NCI-H774 (cell line): ENCODE measurements at regions not wholly inside any gene's neighbourhood (a gene's known extent, or its start where the extent isn't known, plus 50 kb on each side); places are given as distances from the start of the nearest gene placed in this dataset.

Experiments
- DNase-seq: peaks from one replicate; lab custom pipeline; 2025; lab: John Stamatoyannopoulos, UW

DNA sequence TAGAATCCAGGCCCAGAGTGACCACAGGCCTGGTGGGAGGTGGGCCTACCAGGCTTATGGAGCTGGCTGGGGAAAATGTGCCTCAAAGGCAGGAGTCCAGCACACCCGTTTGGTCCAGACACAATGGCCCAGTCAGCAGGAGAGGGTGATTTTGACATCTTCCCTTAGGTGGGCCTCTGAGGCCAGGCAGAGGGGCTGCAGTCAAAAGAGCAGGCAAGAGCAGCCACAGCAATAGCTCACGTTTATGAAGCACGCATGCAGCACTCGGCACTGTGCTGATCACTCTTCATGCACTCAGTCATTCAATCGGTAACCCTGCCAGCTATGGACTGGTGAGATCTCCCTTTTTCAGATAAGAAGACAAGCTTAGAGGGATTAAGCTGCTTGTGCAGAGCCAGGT is 146.8 kb downstream of the LRIG2 start:
- no peak for DNase-seq

DNA sequence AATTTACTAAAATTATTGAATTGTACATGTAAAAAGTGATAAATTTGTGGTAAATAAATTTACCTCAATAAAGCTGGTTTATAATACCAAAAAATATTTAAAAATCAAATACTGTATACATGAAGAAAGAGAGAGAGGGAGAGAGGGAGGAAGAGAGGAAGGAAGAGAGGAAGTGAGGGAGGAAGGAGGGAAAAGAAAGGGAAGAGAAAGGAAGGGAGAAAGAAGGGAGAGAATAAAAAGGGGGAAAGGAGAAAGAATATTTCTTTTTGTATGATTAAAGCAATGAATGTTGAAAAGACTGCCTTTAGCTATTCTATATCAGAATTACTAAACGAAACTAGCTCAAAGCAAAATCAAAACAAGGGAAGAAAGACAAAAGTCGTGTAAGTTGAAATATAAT is 150.0 kb downstream of the LRIG2 start:
- no peak for DNase-seq

DNA sequence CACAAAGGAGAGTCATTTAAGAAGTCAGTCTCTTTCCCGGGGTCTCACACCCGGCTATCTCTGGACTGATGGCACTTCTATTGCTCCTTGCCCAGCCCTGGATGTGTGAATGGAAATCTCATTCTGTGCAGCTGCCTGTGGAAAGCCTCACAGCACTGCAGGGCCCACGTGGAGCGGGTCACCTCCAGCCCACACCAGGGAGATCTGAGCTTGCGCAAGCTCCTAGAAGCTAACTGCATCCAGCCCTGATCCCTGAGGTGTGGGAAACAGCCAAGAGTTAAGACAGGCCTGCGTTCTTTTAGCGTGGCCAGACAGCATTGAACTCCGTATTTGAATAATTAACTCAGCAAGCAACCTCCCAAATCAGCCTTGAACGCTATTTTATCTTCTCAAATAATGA is 150.5 kb downstream of the LRIG2 start:
- no peak for DNase-seq

DNA sequence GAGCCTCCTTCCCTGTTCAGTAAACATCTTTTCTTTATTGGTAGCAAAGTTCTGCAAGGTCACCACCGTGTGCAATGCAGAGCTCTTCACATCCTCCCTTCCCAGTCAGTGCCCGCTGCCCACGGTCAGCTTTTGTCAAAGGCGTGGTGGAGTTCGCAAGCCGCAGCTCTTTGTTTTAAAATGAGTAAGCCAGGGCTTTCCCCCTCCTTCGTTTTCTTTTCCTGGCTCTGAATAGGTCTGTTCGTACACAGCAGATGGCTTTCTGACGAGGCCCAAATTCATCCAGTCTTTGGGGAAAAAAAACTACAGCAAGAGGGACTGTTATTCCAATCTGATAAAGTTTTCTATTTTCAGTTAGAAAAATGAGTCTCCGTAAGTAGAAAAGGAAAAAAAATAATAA is 153.2 kb downstream of the LRIG2 start:
- DNase-seq: no peak

DNA sequence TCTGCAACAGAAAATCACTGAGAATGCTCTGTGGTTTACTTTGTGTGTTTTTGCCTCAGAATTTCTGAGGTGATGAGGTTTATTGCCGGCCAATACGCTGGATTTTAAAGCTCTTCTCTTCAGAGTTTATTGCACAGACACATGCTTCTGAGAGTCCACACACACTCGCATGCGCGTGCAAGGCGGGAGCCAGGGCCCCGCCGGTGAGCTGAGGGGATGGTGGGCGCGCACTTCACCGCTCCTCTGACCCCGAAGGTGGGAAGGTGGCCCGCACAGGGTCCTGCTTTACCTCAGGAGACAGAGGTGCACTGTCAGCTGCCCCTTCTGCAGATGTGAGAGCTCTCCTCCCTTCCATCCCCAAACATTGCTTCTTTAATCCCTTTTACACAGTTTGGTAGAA is 158.4 kb upstream of the MAGI3 start:
- DNase-seq: no peak

DNA sequence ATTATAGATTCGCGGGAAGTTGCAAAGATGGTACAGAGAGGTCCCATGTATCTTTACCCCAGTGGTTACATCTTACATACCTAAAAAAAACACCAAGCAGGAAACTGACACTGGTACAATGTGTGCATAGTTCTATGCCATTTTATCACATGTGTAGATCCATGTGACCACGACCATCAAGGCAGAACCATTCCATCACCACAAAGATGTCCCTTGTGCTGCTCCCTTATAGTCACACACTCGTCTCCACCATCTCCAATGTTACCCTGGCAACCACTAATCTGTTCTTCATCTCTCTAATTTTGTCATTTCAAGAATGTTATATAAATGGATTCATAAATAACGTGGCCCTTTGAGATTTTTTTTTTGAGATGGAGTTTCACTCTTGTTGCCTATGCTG is 156.9 kb upstream of the MAGI3 start:
- no peak for DNase-seq

DNA sequence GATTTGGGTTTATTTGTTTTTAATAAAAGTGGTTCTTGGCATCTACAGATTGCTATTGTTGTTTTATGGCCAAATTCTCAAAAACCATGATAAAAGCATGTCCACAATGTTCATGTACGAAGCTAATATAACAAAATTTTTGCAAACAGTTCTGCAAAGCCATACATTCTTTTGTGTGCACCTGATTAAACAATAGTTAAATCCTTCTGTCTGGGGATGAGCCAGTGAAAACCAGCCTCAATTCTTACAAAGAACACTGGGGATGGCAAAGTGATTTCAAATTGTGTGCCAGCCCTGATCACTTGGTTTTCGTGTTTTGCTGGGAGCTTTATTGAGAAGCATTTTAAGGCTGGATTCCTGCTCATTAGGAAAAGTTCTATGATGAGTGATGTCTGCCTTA is 149.1 kb upstream of the MAGI3 start:
- DNase-seq: no peak

DNA sequence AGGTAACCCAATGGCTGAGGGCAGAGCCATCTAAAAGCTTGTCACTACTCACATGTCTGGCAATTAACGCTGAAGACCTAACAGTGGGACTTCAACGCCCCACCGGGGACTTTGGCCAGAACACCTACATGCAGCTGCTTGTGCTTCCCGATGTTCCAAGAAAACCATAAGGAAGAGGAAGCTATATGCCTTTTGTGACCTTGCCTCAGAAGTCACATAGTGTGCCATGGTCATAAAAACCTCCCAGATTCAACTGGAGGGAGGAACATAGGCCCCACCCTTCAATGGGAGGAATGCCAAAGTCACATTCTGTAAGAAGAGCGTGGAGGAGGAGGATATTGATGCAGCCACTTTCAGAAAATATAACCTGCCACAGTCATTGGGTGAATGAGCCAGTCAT is 147.8 kb upstream of the MAGI3 start:
- DNase-seq: no peak

DNA sequence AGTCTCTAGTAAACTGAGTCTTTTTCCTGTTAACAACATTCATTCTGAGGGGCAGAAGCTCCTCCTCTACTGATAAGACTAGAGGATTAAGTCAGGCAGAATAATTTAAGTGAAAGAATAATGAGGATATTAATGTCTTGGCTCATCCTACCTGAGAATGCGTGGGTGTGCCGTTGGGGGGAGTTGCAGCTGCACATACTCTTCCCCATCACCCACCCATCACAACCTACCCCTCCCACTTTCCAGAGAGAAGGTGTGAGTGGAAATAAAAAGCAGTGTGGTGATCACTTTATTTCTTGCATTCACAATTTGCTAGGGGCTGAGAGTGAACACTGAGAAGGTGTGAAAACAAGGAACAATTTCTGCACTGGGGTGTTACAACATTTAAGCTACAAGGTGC is 146.8 kb upstream of the MAGI3 start:
- no peak for DNase-seq

DNA sequence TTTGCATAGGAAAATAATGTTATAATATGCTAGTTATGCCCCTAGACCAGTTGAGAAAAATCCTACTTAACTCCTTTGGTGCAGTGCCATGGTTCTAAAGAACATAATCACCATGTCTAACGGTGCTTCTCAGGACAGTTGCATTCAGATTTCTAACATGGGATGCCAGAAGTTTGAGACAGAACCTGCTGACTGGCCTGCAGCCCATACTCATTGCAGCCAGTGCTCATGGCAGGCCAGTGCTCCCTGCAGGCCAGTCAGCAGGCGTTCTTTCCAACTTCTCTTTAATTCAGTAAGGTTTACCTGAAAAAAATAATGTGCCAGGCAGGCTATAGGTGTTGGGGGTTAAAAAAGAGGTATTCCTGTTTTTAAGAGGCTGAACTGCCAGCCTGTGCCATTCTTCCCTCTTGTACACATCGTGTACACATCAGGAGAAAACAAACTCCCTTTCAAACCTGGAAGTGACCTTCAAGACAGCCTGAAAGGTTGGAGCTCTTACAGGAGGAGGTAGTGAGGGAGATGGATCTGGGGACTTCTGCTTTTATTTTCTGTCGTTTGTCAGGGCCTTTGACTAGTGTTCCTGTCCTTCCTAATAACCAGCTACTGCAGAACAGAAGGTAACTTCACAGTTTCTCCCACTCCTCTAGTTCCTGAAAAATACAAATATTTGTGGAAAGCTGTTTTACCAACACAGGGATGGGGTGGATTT is 146.0 kb upstream of the MAGI3 start:
- DNase-seq: no peak

DNA sequence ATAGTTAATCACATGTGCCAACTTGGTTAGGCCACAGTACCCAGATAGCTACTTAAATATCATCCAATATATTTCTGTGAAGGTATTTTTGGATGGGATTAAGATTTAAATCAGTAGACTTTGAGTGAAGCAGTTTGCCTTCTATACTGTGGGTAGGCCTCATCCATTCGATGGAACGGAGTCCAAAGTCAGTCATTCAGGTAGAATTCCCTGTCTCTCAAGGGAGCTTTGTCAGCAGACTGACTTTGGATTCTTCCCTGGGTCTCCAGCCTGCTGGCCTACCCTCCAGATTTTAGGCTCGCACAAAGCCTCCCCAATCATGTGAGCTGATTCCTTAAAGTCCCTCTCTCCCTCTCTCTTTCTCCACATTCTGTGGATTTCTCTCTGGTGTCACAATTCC is 145.1 kb upstream of the MAGI3 start:
- no peak for DNase-seq

DNA sequence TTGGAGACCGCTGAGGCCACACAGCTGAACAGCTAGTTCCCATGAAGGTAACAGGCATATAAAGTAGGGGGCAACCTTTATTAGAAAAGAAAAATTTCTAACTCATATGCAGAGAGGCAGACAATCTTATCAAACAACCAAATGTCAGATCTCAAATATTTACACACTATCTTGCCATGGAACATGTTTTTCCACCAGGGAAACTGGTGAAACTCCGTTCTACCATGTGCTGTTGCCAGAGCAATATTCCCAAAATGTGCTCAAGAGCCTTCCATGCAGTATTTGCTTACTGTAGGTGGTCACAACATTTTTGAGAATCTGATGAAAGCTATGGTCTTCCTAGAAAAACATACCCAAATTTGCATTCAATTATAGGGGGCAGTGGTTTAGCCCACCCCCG is 143.4 kb upstream of the MAGI3 start:
- no peak for DNase-seq

DNA sequence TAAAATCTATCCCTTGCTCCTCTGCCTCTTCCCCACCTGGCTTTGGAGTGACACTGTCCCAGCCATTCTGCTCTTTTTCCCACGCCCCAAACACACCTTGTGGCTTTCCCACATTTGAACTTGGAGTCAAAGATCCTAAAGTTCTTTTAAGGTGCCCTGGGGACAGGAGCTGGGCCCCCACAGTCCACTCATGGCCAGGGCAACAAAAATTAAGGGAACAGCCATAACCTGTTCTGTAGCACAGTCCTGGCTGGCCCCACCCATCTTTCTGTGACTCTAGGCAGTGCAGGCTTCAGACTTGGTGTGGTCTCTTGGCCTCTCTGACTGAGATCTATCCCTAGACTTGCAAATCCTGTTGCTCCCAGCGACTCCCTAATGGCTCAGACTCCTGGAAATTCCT is 143.0 kb upstream of the MAGI3 start:
- DNase-seq: no peak

DNA sequence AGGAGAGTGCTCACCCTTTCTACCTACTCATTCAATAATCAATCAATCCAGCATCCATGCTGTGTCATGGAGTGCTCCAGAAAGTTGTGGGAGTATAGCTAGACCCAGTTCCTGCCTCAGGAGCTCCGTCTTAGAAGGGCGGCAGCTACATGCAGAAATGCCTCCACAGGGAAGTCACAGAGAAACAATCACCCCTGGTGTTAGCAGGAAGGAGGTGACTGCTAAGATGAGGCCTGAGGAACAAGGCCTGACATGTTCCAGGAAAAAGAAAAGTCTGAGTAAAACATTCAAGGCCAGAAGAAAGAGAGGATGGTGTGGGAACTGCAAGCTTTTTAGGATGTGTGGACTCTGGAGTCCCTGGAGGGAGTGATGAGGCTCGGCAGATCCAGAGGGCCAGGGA is 142.5 kb upstream of the MAGI3 start:
- DNase-seq: no peak

DNA sequence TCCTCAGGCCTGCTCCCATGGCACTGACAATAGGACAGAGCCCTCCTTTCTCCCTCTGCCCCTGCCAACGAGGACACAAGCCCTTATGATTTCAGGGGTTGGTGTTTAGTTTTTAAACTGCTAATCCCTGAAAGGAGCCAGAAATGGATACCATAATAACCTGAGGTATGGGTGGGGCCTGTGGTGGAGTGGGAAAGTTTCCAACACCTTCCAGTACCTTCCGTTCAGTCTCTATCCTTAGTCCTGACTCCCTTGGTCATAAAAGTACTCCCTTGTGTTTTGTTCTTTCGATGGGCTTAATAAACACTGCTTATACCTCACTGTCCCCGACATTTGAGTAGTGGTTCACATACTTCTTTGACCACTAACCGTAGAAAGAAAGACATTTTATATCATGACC is 141.8 kb upstream of the MAGI3 start:
- DNase-seq: no peak

DNA sequence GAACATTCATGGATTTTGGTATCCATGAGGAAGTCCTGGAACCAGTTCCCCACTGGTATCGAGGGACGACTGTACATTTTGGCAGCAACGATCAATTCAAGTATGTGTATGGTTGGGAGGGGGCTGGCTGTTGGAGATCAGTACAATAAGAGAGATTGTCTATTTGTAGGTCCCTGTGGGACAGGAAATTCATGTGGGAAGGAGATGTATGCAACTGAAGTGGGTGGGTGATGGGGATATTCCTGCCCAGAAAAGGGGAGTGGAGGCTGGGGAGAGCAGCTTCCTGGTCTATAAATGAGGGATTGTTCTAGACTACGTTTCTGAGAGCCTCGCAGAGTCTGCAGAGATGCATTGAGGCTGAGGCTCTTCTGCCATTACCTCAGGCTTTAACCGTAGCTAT is 140.2 kb upstream of the MAGI3 start:
- no peak for DNase-seq

DNA sequence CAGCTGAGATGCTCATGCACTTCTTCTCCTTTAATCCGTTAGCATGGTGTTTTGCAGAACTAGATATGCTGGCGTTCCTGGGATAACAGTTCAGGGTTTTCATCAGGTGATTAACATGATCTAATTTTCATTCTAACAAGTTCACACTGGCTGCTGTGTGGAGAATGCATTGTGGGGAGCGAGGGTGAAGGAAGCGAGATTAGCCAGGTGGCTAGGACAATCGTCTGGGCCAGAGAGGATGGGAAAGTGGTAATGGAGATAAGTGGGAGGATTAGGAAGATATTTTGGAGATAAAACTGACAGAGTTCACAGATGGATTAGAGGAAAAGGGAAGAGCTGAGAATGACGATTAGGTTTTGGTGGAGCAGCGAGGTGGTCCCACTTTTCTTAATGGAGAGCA is 138.1 kb upstream of the MAGI3 start:
- no peak for DNase-seq

DNA sequence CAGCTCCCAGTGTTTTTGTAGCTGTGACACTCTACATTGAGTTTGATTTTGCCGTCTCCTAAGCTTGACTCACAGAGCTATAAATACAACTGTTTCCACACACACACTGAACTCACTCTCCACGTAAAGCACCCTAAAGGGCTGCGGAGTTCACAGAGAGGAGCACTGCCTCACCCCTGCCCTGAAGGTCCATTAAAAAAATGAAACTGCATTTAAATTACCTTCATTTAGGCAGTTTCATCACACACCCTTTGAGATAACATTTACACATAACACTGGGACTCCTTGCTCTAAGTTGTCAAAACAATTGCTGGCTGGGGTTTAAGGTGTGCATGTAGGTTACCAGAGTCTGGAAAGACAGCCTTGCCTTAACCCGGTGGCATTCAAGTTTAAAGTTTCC is 137.1 kb upstream of the MAGI3 start:
- no peak for DNase-seq

DNA sequence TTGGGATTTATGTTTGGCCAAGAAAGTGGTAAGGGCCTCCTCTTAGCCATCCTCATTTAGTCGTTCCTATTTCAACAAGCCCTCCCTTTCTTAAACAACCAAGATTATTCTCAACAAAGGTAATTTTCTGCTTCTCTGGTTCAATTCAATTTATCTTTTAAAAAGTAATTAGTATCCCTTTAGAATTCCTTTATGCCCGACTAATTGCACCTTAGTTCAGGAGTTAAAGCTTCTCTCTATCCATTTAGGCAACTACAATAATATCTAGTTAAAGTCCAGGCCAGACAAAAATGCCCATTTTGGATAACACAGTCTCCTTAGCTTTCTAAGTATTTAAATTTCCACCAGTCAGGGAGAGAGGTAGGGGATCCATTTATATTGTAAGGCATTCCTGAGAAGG is 136.7 kb upstream of the MAGI3 start:
- no peak for DNase-seq

DNA sequence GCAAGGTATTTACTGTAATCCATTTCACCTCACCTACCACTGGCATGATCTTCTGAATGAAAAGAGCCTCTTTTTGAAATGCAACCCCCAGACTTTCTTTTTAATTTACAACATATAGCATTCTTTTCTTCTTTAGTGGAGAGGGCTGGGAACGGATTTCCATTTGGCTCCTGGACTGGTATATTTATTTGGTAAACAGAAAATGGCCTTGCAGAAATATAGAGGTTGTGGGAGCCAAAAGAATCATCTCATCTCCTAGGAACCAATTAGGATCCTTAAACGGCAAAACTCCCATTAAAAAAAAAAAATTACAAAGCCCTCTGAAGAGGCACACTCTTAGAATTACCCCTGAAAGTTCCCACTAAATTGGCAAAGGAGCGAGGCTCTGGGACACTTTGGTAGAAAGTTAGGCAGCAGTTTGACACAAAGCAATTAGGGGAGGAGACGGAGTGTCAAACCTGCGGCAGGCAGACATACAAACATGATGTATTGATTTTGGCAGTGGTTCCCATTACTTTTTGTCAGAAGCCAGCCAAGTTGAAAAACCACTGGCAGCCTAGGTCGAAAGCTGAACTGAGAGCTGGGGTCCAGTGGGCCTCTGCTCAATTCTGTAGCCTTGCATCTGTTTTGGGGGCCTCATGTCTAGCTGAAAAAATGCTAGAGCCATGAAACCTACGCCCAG is 135.1 kb upstream of the MAGI3 start:
- no peak for DNase-seq

DNA sequence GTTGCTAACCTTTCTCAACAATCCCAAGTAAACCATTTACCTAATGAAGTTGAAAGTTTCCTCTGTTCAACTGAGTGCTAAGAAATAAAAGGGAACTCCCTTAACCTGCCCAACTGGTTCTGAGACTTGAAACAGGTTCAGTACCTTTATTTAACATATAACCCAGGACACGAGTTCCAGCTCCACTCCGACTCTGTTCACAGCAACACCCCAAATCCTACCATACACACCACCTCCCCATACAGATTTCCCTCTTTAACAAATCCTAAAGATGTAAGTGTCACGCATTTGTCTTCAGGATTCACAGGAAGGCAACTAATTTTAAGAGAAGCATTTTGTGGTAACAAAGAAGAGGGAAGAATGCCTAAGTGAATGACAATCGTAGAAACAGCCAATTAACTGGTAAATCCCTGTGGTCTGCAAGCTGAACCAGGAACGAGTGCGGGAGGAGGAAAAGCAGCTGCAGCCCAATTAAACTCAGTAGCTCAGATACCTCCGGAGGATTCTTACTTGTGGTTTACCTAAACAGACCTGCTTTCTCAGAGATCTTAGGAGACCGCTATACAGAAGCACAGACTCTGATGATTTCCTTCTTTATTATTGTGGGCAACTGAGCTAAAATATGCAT is 134.5 kb upstream of the MAGI3 start:
- no peak for DNase-seq

DNA sequence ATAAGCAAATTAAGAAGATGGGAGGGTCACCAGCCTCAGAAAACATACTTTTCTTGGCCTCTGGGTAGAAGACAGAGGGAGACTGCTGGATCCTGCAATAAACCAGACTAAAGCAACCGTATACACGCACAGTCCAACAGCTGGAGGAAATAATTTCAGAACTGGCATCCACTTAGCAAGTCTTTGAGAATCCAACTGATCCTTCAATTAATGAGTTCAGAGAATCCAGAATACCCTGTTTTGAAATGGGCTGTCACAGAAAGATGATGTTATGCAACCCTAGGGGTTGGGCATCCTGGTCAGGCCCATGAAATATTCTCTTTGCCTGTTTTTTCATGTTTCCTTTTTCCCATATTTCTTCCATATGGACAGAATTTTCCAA is 134.0 kb upstream of the MAGI3 start:
- DNase-seq: no peak

DNA sequence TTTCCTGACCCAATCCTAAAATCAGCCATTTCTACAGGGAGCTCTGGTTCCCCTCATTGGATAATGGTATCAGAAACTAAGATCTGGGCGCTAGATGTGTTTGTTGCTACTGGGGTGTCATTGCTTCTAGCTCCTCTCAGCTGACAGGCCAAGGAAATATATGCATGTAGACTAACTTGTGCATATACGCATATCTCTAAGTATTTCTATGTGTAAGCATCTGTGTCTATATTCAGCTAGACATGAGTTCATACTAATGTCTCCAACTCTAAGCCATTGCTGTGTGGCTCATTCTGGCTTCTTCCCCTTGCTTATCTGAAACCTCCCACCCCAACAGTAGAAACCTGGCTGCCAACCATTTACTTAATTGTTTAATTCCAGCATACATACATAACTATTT is 130.3 kb upstream of the MAGI3 start:
- no peak for DNase-seq

DNA sequence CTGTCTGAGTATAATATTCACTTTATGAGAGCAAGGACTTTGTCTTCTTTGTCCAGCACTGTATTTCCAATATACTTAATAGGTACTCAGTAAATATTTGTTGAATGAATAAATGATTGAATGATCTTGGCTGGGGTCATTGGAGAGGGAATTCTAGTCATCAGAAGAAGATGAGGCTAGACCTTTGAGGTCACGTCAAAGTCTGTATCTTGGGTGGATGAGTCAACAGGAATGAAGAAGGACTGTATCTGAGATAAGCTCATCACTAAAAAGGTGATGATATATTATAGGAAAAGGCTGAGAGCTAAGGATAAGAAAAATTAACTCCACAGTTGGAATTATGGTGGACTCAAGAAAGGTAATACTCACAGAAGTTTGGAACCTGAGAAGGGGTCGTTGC is 125.1 kb upstream of the MAGI3 start:
- DNase-seq: no peak
